ENCODE measurements at regions not wholly inside any gene's neighbourhood (a gene's known extent, or its start where the extent isn't known, plus 50 kb on each side); places are given as distances from the start of the nearest gene placed in this dataset.
"Not testable (repeated sequence)": the region's sequence is repeated elsewhere in the genome, so short reads cannot be mapped to it uniquely, and the experiment has no call there.

DNA sequence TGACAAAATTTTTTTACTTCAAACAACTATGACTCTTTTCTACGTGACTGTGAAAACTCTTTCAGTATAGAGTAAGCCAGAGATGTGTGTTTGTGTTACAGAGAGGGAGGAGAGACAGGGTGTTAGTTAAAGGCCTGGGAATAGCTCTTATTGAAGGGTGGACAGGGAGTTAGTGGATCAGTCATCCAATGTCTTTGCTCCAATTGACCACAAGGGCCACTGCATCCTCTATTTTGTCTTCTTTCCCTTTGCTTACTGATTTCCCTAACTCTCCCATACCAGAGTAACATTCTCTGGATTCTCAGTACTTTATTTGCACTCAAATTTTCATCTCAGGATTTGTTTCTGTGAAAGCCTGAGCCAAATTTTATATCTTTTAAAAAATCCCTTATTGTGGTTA lies 920.3 kb downstream of the CDH18 start:
- Histone ChIP-seq H3K4me1 (ENCODE audit: insufficient read depth, low read length) (0 out of 2 replicates have a peak, but pooled peaks cover 5% of the 10 kb centered on the region), H3K9ac (ENCODE audit: low read depth, low read length) (no peak overlapping the region), H3K36me3 (ENCODE audit: insufficient read depth, low read depth, low read length) (no peaks in the 10 kb centered on the region), H3K27ac (ENCODE audit: low read length) (no peak overlapping the region), H3K4me3 (ENCODE audit: low read length) (no peak overlapping the region), H3K27me3 (ENCODE audit: insufficient read depth, low read length) (no peaks in the 10 kb centered on the region), H3K9me3 (ENCODE audit: insufficient read depth, low read depth, low read length) (no peaks in the 10 kb centered on the region)

GRCh38 chr5:19098434-19098833 lies 889.6 kb downstream of the CDH18 start:
- Histone ChIP-seq H3K9me3 (ENCODE audit: insufficient read depth, low read depth, low read length) (no peaks in the 10 kb centered on the region), H3K4me3 (ENCODE audit: low read length) (no peak overlapping the region), H3K4me1 (ENCODE audit: insufficient read depth, low read length) (no peaks in the 10 kb centered on the region), H3K36me3 (ENCODE audit: insufficient read depth, low read depth, low read length) (no peaks in the 10 kb centered on the region), H3K27ac (ENCODE audit: low read length) (no peak overlapping the region), H3K9ac (ENCODE audit: low read depth, low read length) (no peak overlapping the region), H3K27me3 (ENCODE audit: insufficient read depth, low read length) (no peaks in the 10 kb centered on the region)

GRCh38 chr5:19099195-19099594 lies 888.8 kb downstream of the CDH18 start:
- no peak overlapping the region for H3K9ac ChIP-seq (ENCODE audit: low read depth, low read length)
- no peaks in the 10 kb centered on the region for H3K9me3 ChIP-seq (ENCODE audit: insufficient read depth, low read depth, low read length)
- no peaks in the 10 kb centered on the region for H3K36me3 ChIP-seq (ENCODE audit: insufficient read depth, low read depth, low read length)
- H3K27me3 ChIP-seq (ENCODE audit: insufficient read depth, low read length) = no peaks in the 10 kb centered on the region
- H3K4me1 ChIP-seq (ENCODE audit: insufficient read depth, low read length) = no peaks in the 10 kb centered on the region
- H3K27ac ChIP-seq (ENCODE audit: low read length) = no peak overlapping the region
- no peak overlapping the region for H3K4me3 ChIP-seq (ENCODE audit: low read length)

GRCh38 chr5:19104948-19105347 lies 883.1 kb downstream of the CDH18 start:
- Histone ChIP-seq H3K9me3 (ENCODE audit: insufficient read depth, low read depth, low read length) (no peaks in the 10 kb centered on the region), H3K4me3 (ENCODE audit: low read length) (no peak overlapping the region), H3K27ac (ENCODE audit: low read length) (no peak overlapping the region), H3K9ac (ENCODE audit: low read depth, low read length) (no peak overlapping the region), H3K27me3 (ENCODE audit: insufficient read depth, low read length) (no peaks in the 10 kb centered on the region), H3K36me3 (ENCODE audit: insufficient read depth, low read depth, low read length) (no peaks in the 10 kb centered on the region), H3K4me1 (ENCODE audit: insufficient read depth, low read length) (no peaks in the 10 kb centered on the region)

GRCh38 chr5:19122923-19123322 lies 865.1 kb downstream of the CDH18 start:
- Histone ChIP-seq H3K27ac (ENCODE audit: low read length) (no peak overlapping the region), H3K27me3 (ENCODE audit: insufficient read depth, low read length) (no peaks in the 10 kb centered on the region), H3K4me1 (ENCODE audit: insufficient read depth, low read length) (no peaks in the 10 kb centered on the region), H3K9ac (ENCODE audit: low read depth, low read length) (no peak overlapping the region), H3K9me3 (ENCODE audit: insufficient read depth, low read depth, low read length) (no peaks in the 10 kb centered on the region; the same call in 1 of the 2 replicates), H3K4me3 (ENCODE audit: low read length) (no peak overlapping the region), H3K36me3 (ENCODE audit: insufficient read depth, low read depth, low read length) (no peaks in the 10 kb centered on the region)

- Histone ChIP-seq H3K9me3 (ENCODE audit: insufficient read depth, low read depth, low read length) (no peaks in the 10 kb centered on the region), H3K27me3 (ENCODE audit: insufficient read depth, low read length) (no peaks in the 10 kb centered on the region), H3K4me1 (ENCODE audit: insufficient read depth, low read length) (no peaks in the 10 kb centered on the region), H3K36me3 (ENCODE audit: insufficient read depth, low read depth, low read length) (no peaks in the 10 kb centered on the region), H3K9ac (ENCODE audit: low read depth, low read length) (no peak overlapping the region), H3K27ac (ENCODE audit: low read length) (no peak overlapping the region), H3K4me3 (ENCODE audit: low read length) (no peak overlapping the region)
Measured at GRCh38 chr5:19125956-19126713, 861.9 kb downstream of the CDH18 start.

DNA sequence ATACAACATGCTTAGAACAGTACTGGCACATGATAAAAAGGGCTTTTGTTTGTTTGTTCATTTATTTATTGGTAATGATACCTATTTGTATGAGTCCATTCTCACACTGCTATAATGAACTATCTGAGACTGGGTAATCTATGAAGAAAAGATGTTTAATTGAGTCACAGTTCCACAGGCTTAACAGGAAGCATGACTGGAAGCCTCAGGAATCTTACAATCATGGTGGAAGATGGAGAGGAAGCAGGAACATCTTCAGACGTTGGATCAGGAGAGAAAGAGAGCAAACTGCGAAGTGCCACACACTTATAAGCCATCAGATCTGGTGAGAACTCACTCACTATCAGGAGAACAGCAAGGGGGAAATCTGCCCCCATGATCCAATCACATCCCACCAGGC lies 847.7 kb downstream of the CDH18 start:
- Histone ChIP-seq H3K9me3 (ENCODE audit: insufficient read depth, low read depth, low read length) (no peaks in the 10 kb centered on the region), H3K27me3 (ENCODE audit: insufficient read depth, low read length) (no peaks in the 10 kb centered on the region), H3K9ac (ENCODE audit: low read depth, low read length) (no peak overlapping the region)

GRCh38 chr5:19141937-19142524 lies 846.0 kb downstream of the CDH18 start:
- H3K9ac ChIP-seq (ENCODE audit: low read depth, low read length); H3K36me3 ChIP-seq (ENCODE audit: insufficient read depth, low read depth, low read length); H3K27ac ChIP-seq (ENCODE audit: low read length); H3K9me3 ChIP-seq (ENCODE audit: insufficient read depth, low read depth, low read length); H3K27me3 ChIP-seq (ENCODE audit: insufficient read depth, low read length); H3K4me3 ChIP-seq (ENCODE audit: low read length); H3K4me1 ChIP-seq (ENCODE audit: insufficient read depth, low read length): not testable (repeated sequence)

More for the DNA sequence above, 847.7 kb downstream of the CDH18 start:
- H3K4me1 ChIP-seq (ENCODE audit: insufficient read depth, low read length) = no peaks in the 10 kb centered on the region
- H3K4me3 ChIP-seq (ENCODE audit: low read length) = no peak overlapping the region
- H3K36me3 ChIP-seq (ENCODE audit: insufficient read depth, low read depth, low read length) = no peaks in the 10 kb centered on the region
- no peak overlapping the region for H3K27ac ChIP-seq (ENCODE audit: low read length)

- H3K36me3 ChIP-seq (ENCODE audit: insufficient read depth, low read depth, low read length); H3K9me3 ChIP-seq (ENCODE audit: insufficient read depth, low read depth, low read length); H3K4me3 ChIP-seq (ENCODE audit: low read length); H3K4me1 ChIP-seq (ENCODE audit: insufficient read depth, low read length); H3K27me3 ChIP-seq (ENCODE audit: insufficient read depth, low read length); H3K27ac ChIP-seq (ENCODE audit: low read length); H3K9ac ChIP-seq (ENCODE audit: low read depth, low read length): not testable (repeated sequence)
Measured at GRCh38 chr5:19142713-19143414, 845.1 kb downstream of the CDH18 start.

GRCh38 chr5:19143935-19144334 lies 844.1 kb downstream of the CDH18 start:
- H3K9me3 ChIP-seq (ENCODE audit: insufficient read depth, low read depth, low read length) = no peaks in the 10 kb centered on the region
- H3K36me3 ChIP-seq (ENCODE audit: insufficient read depth, low read depth, low read length) = no peaks in the 10 kb centered on the region
- H3K27ac ChIP-seq (ENCODE audit: low read length) = no peak overlapping the region
- H3K4me1 ChIP-seq (ENCODE audit: insufficient read depth, low read length) = no peaks in the 10 kb centered on the region
- no peak overlapping the region for H3K4me3 ChIP-seq (ENCODE audit: low read length)
- no peaks in the 10 kb centered on the region for H3K27me3 ChIP-seq (ENCODE audit: insufficient read depth, low read length)
- no peak overlapping the region for H3K9ac ChIP-seq (ENCODE audit: low read depth, low read length)

- H3K9ac ChIP-seq (ENCODE audit: low read depth, low read length) = no peak overlapping the region
- H3K4me1 ChIP-seq (ENCODE audit: insufficient read depth, low read length) = no peaks in the 10 kb centered on the region
- no peak overlapping the region for H3K4me3 ChIP-seq (ENCODE audit: low read length)
- no peaks in the 10 kb centered on the region for H3K9me3 ChIP-seq (ENCODE audit: insufficient read depth, low read depth, low read length)
- H3K27ac ChIP-seq (ENCODE audit: low read length) = no peak overlapping the region
- H3K27me3 ChIP-seq (ENCODE audit: insufficient read depth, low read length) = no peaks in the 10 kb centered on the region
- no peaks in the 10 kb centered on the region for H3K36me3 ChIP-seq (ENCODE audit: insufficient read depth, low read depth, low read length)
Measured at GRCh38 chr5:19169426-19169825, 818.6 kb downstream of the CDH18 start.

DNA sequence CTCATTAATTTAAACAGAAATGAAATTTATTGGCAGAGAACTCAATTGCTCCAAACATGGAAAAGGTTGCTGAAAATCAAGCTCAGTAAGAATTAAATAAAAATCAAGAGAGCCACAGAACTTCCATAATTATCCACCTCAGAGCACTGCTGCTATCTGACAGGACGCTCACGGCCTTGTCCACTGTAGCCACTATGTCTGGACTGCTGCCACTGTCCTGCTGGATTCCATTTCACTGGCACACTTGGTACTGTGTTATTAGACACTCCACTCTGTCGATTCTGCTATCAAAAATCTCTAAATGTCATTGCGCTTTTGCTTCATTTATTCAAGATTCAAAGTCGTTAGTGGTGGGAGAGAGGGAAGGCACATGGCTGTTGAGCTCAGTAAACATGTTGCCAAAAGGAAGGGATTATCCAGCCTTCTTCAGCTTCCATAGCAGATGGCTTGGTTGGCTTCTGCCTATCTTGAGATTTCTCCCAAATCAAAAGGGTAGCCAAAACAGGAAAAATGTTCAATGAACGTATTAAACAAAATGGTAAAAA lies 815.0 kb downstream of the CDH18 start:
- no peaks in the 10 kb centered on the region for H3K27me3 ChIP-seq (ENCODE audit: insufficient read depth, low read length)
- no peaks in the 10 kb centered on the region for H3K9me3 ChIP-seq (ENCODE audit: insufficient read depth, low read depth, low read length)
- no peaks in the 10 kb centered on the region for H3K4me1 ChIP-seq (ENCODE audit: insufficient read depth, low read length)
- H3K4me3 ChIP-seq (ENCODE audit: low read length) = no peak overlapping the region
- no peak overlapping the region for H3K9ac ChIP-seq (ENCODE audit: low read depth, low read length)
- H3K36me3 ChIP-seq (ENCODE audit: insufficient read depth, low read depth, low read length) = no peaks in the 10 kb centered on the region
- no peak overlapping the region for H3K27ac ChIP-seq (ENCODE audit: low read length)

Data from iPS-20b (cell line).